GM21576 (cell line): ENCODE measurements at regions not wholly inside any gene's neighbourhood (a gene's known extent, or its start where the extent isn't known, plus 50 kb on each side); places are given as distances from the start of the nearest gene placed in this dataset.
"Not testable (repeated sequence)": the region's sequence is repeated elsewhere in the genome, so short reads cannot be mapped to it uniquely, and the experiment has no call there.

Source experiments
- ATAC-seq: cut with Tn5 transposase; IDR thresholded peaks from one replicate; pipeline ENCODE4 v1.9.1; 2021; ENCODE audit warnings: mild to moderate bottlenecking, moderate library complexity; ENCODE audit not compliant: unreplicated experiment

DNA sequence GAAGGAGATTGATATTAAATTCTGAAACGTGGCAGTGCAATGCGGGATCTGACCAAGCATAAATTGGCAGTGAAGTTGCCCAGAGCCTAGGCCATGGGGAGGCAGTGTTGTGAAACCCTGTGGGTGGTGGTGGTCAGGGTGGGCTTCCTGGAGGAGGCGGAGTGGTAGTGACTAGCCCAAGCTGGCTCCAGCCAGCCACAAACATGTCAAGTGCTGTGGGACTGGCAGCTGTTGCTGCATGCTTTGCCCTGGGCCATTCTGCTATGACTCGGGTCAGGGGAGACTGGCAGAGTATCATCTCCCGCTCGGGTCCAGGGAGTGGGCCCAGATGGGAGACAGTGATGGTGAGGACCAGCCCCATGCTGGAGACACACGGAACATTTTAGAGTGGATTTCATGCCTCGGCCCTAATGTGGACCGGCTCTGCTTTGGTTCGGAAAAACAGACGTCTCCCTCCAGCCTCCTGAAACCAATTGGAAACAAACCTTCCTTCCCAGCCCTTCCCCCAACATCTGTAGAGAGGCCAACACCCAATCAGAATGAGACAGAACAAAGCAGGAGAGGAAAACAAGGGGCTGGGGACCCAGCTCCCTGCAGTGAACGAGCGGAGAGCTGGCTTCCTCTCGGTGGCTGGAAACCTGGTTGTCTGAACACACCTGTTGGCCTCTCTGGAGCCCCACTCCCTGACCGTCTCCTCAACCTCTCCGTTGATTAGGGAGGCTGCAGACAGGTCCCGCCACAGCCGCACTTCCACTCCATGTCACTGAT, 58.2 kb downstream of the TMEM270 start:
- ATAC-seq, result no peak

DNA sequence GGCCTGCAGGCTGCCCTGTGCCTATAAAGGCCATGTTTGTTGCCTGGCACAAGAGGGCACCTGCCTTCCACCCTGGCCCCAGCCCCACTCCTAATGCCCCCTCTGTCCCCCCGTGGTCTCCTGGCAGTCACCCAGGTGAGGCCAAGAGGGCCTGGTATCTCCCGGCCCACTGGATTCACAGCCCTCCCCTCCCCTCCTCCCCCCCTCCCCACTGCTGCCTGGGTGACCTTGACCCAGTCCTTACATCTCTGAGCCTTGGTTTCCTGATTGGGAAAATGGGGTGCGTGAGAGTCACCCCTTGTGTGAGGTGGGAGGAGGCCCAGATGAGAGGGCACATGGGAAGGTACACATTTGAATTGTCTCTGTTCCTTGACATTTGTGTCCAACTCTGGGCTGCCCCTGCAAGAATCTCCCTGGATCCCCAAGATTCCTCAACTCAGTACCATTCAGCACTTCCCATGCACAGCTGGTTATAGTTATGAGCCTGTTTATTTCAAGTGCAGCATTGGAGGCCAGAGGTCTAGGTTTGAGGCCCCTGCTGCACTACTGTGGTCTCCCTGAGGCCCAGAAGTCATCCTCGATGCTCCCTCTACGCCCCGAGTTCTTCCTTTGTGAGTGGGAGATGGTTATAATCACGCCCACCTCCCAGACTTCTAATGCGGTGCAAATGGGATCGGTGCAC, 58.9 kb downstream of the TMEM270 start:
- no peak for ATAC-seq

DNA sequence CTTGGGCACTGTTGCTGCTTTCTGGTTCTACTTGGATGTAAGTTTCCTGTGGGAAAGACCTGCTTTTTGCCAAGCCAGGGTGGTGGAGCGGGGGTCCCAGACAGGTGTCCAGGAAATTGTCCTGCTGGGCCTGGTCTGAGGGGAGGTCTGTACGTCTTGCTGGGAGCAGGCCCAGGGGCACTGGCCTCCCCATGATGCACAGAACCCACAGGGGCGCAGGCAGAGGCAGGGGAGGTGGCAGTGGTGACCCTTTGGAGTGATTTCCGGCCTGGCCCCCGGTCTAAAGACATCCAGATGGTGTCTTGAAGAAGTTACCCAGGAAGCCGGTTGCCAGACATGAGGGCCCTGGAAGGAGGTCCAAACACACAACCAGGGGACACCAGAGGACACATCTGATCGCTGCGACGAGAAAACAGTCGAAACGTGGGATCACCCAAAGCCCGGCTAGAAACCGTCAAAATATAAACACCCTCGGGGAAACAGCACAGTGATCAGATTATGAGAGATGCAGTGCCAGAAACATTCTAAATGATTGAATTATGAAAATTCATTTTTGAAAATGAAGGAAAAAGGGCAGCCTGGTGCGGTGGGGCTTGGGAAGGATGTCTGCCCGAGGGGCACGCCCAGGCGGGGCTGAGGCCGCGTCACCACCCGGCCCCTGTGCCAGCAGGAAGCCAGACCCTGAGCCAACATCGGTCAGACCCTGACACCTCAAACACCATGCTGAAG, 59.6 kb downstream of the TMEM270 start:
- no peak for ATAC-seq

DNA sequence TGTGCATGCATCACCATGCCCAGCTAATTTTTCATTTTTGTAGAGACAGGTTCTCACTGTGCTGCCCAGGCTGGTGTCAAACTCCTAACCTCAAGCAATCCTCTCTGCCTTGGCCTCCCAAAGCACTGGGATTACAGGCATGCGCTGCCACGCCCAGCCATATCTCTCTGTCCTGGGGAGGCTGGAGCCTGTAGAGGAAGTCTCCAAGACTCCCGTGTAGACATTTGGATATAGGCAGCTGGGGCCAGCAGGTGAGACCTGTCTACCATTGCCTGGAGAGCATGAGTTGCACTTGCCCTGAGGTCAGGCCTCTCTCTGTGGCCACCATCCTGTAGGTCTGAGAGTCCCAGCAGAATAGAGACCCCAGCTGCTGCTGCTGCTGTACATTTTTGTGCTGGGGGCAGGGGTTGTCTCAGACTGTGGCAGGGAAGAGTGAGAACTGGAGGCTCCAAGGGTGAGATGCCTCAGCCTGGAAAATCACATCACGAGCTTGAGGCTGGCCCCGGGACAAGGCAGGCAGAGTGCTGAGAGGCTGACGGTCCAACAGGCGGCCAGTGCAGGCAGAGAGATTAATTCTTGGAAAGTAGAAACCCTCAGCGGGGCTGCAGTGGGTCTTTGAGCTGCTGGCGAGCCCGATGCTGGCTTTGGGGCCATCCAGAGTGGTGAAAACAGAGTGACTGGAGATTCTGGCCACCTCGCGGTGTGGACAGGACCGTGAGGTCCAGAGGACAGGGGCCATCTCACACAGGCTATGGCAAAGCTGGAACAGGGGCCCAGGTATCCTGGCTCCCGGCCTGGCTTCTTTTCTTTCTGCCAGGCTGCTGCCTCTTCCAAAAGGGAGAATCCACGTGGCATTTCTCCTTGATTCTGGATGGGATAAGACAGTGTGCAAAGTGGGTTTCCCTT, 60.9 kb downstream of the TMEM270 start:
- no peak for ATAC-seq

DNA sequence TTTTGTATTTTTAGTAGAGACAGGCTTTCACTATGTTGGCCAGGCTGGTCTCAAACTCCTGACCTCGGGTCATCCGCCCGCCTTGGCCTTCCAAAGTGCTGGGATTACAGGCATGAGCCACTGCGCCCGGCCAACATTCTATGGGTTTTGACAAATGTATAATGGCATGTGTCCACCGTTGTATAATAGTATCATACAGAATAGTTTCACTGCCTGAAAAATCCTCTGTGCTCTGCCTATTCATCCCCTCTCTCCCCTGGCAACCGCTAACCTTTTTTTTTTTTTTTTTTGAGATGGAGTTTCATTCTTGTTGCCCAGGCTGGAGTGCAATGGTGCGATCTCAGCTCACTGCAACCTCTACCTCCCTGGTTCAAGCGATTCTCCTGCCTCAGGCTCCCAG, 67.7 kb downstream of the TMEM270 start:
- ATAC-seq, result not testable (repeated sequence)

DNA sequence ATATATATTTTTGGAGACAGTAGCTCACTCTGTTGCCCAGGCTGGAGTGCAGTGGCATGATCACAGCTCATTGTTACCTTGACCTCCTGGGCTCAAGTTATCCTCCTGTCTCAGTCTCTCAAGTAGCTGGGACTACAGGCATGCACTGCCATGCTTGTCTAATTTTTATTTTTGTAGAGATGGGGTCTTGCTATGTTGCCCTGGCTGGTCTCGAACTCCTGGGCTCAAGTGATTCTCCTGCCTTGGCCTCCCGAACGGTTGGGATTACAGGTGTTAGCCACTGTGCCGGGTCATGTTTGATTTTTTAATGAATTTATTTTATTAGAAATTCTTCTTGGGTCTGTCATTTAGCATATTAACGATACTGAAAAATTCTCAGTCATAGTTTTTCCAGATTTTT, 70.5 kb downstream of the TMEM270 start:
- ATAC-seq, result no peak

DNA sequence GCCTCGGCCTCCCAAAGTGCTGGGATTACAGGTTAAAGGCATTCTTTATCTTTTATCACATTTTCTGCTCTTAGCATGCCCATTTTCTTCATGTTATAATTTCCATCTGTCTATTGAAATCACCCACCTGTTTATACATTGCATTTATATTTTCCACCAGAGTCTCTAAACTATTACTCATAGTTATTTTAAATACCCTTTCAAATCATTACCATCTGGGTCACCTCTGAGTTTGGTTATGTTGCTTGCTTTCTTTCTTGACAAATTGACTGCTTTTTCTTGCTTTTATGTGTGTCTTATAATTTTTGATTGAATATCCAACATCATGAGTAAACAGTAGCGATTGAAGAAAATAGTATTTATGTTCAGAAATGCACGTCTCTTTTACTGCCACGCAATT, 71.4 kb downstream of the TMEM270 start:
- ATAC-seq, result no peak

DNA sequence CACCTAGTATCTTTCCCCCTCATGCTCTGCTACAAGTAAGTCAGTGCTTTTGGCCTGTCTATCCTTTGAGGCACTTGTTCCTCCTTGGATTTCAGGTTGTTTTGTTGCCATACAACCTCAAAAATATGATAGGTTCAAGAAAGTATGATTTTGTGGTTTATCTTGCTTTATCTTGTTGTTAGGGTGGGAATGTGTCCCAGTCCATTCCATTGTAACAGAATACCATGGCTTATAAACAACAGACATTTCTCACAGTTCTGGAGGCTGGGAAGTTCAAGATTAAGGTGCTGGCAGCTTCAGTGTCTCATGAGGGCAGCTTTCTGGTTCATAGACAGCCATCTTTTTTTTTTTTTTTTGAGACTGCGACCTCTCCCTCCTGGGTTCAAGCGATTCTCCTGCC, 72.1 kb downstream of the TMEM270 start:
- no peak for ATAC-seq

DNA sequence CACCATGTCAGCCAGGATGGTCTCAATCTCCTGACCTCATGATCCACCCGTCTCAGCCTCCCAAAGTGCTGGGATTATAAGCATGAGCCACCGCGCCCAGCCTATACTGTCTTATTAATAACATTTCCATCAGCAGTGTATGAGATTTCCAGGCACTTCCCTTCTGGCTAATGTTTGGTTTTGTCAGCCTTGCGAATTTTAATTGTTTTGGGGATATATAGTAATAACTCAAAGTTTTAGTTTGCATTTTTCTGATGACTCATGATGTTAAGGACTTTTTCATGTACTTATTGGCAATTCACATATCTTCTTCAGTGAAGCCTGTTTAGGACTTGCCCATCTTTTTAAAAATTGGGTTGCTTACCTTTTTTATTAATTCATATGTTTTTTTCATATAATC, 76.0 kb downstream of the TMEM270 start:
- no peak for ATAC-seq

DNA sequence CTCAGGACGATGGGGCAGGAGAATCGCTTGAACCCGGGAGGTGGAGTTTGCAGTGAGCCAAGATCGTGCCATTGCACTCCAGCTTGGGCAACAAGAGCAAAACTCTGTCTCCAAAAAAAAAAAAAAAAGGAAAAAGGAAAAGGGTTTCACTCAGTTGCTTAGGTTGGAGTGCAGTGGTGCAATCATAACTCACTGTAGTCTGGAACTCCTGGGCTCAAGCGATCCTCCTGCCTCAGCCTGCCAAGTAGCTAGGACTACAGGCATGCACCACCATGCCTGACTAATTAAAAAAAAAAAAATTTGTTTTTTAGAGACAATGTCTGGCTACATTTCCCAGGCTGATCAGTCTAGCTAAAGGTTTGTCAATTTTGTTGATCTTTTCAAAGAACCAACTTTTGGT, 76.7 kb downstream of the TMEM270 start:
- ATAC-seq, result not testable (repeated sequence)

DNA sequence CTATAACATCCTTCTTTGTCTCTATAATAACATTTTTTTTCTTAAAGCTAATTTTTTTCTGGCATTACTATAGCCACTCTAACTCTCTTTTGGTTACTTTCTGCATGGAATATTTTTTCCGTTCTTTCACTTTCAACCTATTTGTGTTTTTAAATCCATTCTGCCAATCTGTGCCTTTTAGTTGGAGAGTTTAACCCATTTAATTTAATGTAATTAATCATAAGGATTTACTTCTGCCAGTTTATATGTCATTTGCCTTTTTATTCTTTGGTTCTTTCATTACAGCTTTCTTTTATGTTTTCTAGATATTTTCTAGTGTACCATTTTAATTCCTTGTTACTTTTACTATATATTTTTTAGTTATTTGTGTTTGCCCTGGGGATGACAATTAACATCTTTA, 78.6 kb downstream of the TMEM270 start:
- no peak for ATAC-seq

DNA sequence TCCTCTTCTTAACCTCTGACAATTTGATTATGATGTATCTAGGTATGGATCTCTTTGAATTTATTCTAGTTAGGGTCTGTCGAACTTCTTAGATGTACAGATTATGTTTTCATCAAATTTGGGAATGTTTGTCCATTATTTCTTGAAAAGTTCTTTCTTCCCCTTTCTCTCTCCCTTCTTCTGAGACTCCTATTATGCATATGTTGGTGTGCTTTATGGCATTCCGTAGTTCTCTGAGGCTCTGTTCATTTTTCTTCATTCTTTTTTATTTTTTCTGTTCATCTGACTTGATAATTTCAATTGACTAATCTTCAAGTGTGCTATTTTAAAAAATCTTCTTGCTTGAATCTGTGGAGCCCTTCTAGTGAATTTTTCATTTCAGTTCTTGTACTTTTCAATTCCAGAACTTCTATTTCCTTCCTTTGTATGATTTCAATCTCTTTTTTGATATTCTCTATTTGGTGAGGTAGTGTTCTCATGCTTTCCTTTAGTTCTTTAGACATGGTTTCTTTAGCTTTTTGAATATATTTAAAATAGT, 79.8 kb downstream of the TMEM270 start:
- no peak for ATAC-seq

DNA sequence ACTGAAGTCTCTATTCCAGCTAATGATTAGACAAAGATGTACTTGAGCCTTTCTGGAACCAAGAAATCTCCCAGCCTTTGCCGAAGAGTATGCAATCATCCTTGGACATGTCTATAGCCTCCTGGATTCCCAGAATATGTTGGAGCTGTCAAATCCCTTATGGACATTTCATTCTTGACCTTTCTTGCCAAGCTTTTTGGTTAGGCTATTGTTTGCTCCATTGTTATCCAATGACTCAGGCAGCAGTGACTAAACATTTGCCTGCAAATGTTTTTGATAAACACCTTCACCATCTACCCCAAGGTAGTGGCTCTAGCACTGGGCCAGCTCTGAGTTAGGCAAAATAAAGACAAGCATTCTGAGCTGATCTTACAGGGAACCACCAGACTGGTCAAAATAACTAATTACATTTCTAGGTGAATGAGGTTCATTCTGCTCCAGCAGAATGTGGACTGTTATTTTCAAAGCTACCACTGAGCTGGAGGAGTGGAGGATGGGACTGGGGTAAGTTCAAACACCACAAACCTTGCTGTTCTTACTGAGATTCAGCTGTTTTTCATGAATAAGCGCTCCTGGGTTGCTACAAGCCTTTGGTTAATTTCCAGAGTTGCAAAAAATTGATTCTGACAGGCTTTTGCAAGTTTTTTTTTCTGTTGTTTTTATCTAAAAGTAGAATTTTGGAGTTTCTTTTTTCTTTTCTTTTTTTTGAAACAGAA, 81.0 kb downstream of the TMEM270 start:
- ATAC-seq, result no peak

DNA sequence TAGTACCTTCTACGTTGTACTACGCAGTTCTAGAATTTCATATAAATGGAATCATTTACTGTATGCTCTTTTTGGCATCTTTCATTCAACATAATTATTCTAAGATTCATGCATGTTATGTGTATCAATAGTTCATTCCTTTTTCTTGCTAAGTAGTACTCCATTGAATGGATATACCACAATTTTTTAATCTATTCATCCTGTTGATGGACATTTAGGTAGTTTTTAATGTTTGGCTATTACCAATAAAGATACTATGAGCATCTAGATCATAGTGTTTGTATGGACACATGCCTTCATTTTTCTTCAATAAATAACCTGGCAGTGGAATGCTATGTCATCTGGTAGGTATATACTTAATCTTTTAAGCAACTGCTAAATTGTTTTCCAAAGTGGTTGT, 83.0 kb upstream of the ELN start:
- no peak for ATAC-seq

DNA sequence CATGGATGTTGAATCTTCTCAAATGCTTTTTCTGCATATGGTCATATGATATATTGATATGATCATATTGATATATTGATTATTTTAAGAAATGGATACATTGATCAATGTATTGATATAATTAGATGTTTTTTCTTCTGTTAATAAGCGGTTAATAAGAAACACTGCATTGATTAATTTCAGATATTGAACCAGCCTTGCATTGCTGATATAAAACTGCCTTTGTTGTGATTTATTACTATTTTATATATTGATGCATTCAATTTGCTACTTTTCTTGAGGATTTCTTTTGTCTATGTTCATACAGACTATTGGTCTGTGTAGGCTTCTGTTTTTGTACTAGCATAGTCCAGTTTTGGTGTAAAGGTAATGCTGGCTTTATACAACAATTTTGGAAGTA, 79.7 kb upstream of the ELN start:
- no peak for ATAC-seq

DNA sequence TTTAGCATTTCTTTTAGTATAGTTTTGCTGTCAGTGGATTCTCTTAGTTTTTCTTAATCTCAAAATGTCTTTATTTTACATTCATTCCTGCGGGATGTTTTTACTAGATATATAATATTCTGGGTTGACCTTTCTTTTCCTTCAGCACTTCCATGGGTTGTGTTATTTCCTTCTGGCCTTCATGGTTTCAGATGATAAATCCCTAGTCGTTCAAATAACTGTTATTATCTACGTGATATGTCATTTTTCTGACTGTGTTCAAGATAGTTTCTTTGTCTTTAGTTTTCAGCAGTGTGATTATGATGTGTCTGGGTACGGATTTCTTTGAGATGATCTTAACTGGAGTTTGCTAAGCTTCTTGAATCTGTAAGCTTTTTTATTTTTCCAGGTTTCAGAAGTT, 75.7 kb upstream of the ELN start:
- no peak for ATAC-seq

DNA sequence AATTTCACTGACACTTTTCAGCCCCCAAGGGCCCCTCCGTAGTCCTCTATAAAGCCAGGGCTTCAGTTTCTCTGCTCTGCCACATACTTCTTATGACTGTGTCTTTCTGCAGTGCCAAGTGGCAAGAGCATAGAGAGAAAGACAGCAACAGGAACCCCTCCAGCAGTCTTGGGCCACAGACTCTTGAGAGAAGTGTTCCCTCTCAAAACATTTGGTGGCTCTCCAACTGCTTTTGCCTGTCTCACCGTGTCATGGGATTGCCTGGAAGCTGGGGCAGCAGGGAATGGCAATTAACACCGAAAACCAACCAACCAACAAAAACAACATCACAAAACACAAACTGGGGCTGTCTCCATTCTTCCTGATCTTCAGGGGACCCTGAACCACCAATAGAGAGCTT, 73.8 kb upstream of the ELN start:
- ATAC-seq, result no peak

DNA sequence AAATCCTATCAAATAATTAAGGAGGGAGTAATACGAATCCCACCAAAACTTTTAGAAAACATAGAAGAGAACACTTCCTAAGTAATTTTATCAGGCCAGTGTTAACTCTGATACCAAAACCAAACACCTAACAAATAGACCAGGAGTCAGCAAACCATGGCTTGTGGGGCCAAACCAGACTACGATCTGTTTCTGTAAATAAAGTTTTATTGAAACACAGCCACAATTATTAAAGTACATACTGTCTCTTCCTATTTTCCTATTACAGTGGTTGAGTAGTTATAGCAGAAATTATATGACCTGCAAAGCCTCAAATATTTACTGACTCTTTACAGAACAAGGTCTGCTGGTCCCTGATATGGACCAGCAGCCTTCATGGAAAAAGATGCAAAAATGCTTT, 73.1 kb upstream of the ELN start:
- ATAC-seq, result no peak

DNA sequence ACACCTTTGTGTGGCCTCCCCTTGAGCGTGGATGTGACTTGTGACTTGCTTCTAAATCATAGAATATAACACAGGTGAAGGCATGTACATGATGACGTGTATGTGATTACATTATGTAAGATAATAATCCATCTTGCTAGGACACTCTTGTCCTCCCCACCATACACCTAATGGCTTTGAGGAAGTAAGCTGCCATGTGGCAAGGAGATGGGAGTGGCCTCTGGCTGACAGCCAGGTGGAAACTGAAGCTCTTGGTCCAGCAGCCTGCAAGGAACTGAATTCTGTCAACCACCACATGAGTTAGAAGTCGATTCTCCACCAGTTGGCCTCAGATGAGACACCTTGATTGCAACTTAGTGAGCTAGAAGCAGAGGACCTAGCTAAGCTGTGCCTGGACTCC, 67.4 kb upstream of the ELN start:
- no peak for ATAC-seq

DNA sequence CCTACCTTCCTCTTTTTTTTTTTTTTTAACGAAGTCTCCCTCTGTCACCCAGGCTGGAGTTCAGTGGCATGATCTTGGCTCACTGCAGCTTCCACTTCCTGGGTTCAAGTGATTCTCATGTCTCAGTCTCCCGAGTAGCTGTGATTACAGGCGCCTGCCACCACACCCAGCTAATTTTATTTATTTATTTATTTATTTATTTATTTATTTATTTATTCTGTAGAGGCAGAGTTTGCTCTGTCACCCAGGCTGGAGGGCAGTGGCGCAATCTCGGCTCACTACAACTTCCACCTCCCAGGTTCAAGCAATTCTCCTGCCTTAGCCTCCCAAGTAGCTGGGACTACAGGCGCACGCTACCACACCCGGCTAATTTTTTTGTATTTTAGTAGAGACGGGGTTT, 66.0 kb upstream of the ELN start:
- not testable (repeated sequence) for ATAC-seq
